IMR-90 (cell line): ENCODE measurements at regions not wholly inside any gene's neighbourhood (a gene's known extent, or its start where the extent isn't known, plus 50 kb on each side); places are given as distances from the start of the nearest gene placed in this dataset.

Experiments
- ATAC-seq: fragments of 200-7000 bp; cut with Tn5 transposase; 2 replicates; pipeline ENCODE4 v1.9.1; 2020; ENCODE audit warnings: low read depth, mild to moderate bottlenecking, moderate library complexity
- BruUV-seq: library from RNA; stranded (reverse); fragments of 400-500 nt; replicated peaks from 2 replicates; lab custom pipeline; 2021; lab: Mats Ljungman, UMichigan
- CTCF ChIA-PET: fragments of 300-600 bp; formaldehyde crosslinking; extraction: SDS; loops from one replicate; lab custom pipeline; 2021; ENCODE audit warnings: antibody characterized with exemption; lab: Yijun Ruan, JAX
- POLR2A ChIA-PET: fragments of 300-600 bp; sonication (Branson Sonifier 250); formaldehyde crosslinking; loops from one replicate; lab custom pipeline; 2022; ENCODE audit warnings: antibody characterized with exemption; ENCODE audit not compliant: unreplicated experiment; lab: Charles Lee
- DNase-seq: peaks from one replicate; pipeline ENCODE4 v3.0.0; 2013
- H2AFZ ChIP-seq: replicated peaks from 2 replicates; pipeline ENCODE3; 2013; ENCODE audit warnings: low read length, mild to moderate bottlenecking; ENCODE audit not compliant: poor library complexity
- H2AK5ac ChIP-seq: 2 replicates; pipeline ENCODE4 v1.6.1; 2013; ENCODE audit warnings: low read depth, low read length, inconsistent platforms
- H2AK9ac ChIP-seq: replicated peaks from 2 replicates; pipeline ENCODE3; 2013; ENCODE audit warnings: mild to moderate bottlenecking, low read depth, low read length, moderate library complexity; ENCODE audit not compliant: poor library complexity
- H2BK120ac ChIP-seq: 2 replicates; pipeline ENCODE4 v1.6.1; 2013; ENCODE audit warnings: low read depth, low read length, inconsistent platforms
- H2BK15ac ChIP-seq: 3 replicates; pipeline ENCODE4 v1.6.1; 2013; ENCODE audit warnings: low read depth, low read length, inconsistent platforms
- H2BK20ac ChIP-seq: 2 replicates; pipeline ENCODE4 v1.6.1; 2013; ENCODE audit warnings: low read depth, mild to moderate bottlenecking, inconsistent platforms, low read length, moderate library complexity
- H2BK5ac ChIP-seq: 2 replicates; pipeline ENCODE4 v1.6.1; 2013; ENCODE audit warnings: mild to moderate bottlenecking, low read depth, low read length, inconsistent platforms; ENCODE audit not compliant: poor library complexity, severe bottlenecking
- H3K14ac ChIP-seq: replicated peaks from 2 replicates; pipeline ENCODE4 v1.6.1; 2013; ENCODE audit warnings: low read depth, low read length, inconsistent platforms
- H3K18ac ChIP-seq: 2 replicates; pipeline ENCODE4 v1.6.1; 2013; ENCODE audit warnings: low read depth, low read length, control low read depth
- H3K23ac ChIP-seq: 2 replicates; pipeline ENCODE4 v1.6.1; 2013; ENCODE audit warnings: low read depth, low read length, inconsistent platforms
- H3K27ac ChIP-seq: 2 replicates; pipeline ENCODE4 v1.5.1; 2013; ENCODE audit warnings: mild to moderate bottlenecking, control low read depth, low read length; ENCODE audit not compliant: insufficient read depth
- H3K27me3 ChIP-seq: 2 replicates; pipeline ENCODE4 v1.6.1; 2013; ENCODE audit warnings: low read length; ENCODE audit not compliant: control insufficient read depth, insufficient read depth
- H3K36me3 ChIP-seq: 2 replicates; pipeline ENCODE4 v1.6.1; 2013; ENCODE audit warnings: low read length, mixed read lengths; ENCODE audit not compliant: control insufficient read depth, insufficient read depth
- H3K4ac ChIP-seq: 2 replicates; pipeline ENCODE4 v1.6.1; 2013; ENCODE audit warnings: low read depth, low read length, inconsistent platforms
- H3K4me1 ChIP-seq: 2 replicates; pipeline ENCODE4 v1.6.1; 2013; ENCODE audit warnings: low read length, mixed read lengths; ENCODE audit not compliant: control insufficient read depth, insufficient read depth
- H3K4me2 ChIP-seq: 2 replicates; pipeline ENCODE4 v1.6.1; 2013; ENCODE audit warnings: low read depth, mild to moderate bottlenecking, control low read depth, low read length, moderate library complexity
- H3K4me3 ChIP-seq: 2 replicates; pipeline ENCODE4 v1.5.1; 2013; ENCODE audit warnings: low read depth, mild to moderate bottlenecking, control low read depth, low read length, moderate library complexity; ENCODE audit not compliant: insufficient read depth
- H3K56ac ChIP-seq: 2 replicates; pipeline ENCODE4 v1.6.1; 2013; ENCODE audit warnings: low read length, inconsistent platforms; ENCODE audit not compliant: insufficient read depth; ENCODE audit errors: extremely low read depth
- H3K79me1 ChIP-seq, 2 experiments: 2 replicates each; pipeline ENCODE4 v1.6.1; 2013; ENCODE audit warnings: low read length in 2 of 2, inconsistent platforms in 1 of 2, low read depth in 1 of 2
- H3K9ac ChIP-seq: 2 replicates; pipeline ENCODE4 v1.6.1; 2013; ENCODE audit warnings: low read depth, low read length, control low read depth
- H3K9me1 ChIP-seq: 2 replicates; pipeline ENCODE4 v1.6.1; 2013; ENCODE audit warnings: low read length, inconsistent platforms; ENCODE audit not compliant: insufficient read depth
- H3K9me3 ChIP-seq: 2 replicates; pipeline ENCODE4 v1.6.1; 2013; ENCODE audit warnings: low read length; ENCODE audit not compliant: control insufficient read depth, insufficient read depth
- H4K20me1 ChIP-seq: 2 replicates; pipeline ENCODE4 v1.6.1; 2013; ENCODE audit warnings: low read length, inconsistent platforms; ENCODE audit not compliant: insufficient read depth
- H4K5ac ChIP-seq: 2 replicates; pipeline ENCODE4 v1.6.1; 2013; ENCODE audit warnings: mild to moderate bottlenecking, low read depth, low read length, control low read depth
- H4K8ac ChIP-seq, 2 experiments: 2 replicates each; pipeline ENCODE4 v1.6.1; 2013; ENCODE audit warnings: low read depth in 2 of 2, low read length in 2 of 2, control low read depth in 1 of 2, inconsistent platforms in 1 of 2
- H4K91ac ChIP-seq: 2 replicates; pipeline ENCODE4 v1.6.1; 2013; ENCODE audit warnings: low read depth, low read length, inconsistent platforms; ENCODE audit not compliant: insufficient read depth
- BHLHE40 ChIP-seq: fragments of 150-350 bp; IDR thresholded peaks from 2 replicates; pipeline ENCODE4 v1.6.1; 2016; ENCODE audit warnings: mild to moderate bottlenecking, low read depth, low read length
- CEBPB ChIP-seq: IDR thresholded peaks from 2 replicates; pipeline ENCODE4 v1.6.1; 2012; ENCODE audit warnings: low read depth, low read length, improper control_type of control experiment
- CHD1 ChIP-seq: IDR thresholded peaks from 2 replicates; pipeline ENCODE4 v1.6.1; 2012; ENCODE audit warnings: low read depth, low read length, improper control_type of control experiment
- FOS ChIP-seq: fragments of 150-350 bp; IDR thresholded peaks from 2 replicates; pipeline ENCODE4 v1.6.1; 2016; ENCODE audit warnings: low read depth, low read length
- MAFK ChIP-seq: IDR thresholded peaks from 2 replicates; pipeline ENCODE4 v1.6.1; 2012; ENCODE audit warnings: low read depth, low read length, improper control_type of control experiment
- MAZ ChIP-seq: IDR thresholded peaks from 2 replicates; pipeline ENCODE4 v1.6.1; 2012; ENCODE audit warnings: low read depth, mild to moderate bottlenecking, low read length, improper control_type of control experiment, moderate library complexity, borderline replicate concordance
- MXI1 ChIP-seq: IDR thresholded peaks from 2 replicates; pipeline ENCODE4 v1.6.1; 2012; ENCODE audit warnings: low read depth, mild to moderate bottlenecking, low read length, moderate library complexity, borderline replicate concordance
- NFE2L2 ChIP-seq: fragments of 150-350 bp; IDR thresholded peaks from 2 replicates; pipeline ENCODE4 v1.6.1; 2016; ENCODE audit warnings: low read depth, mild to moderate bottlenecking, low read length
- POLR2A ChIP-seq: IDR thresholded peaks from 2 replicates; pipeline ENCODE4 v1.6.1; 2012; ENCODE audit warnings: mild to moderate bottlenecking, low read depth, low read length
- RAD21 ChIP-seq: IDR thresholded peaks from 2 replicates; pipeline ENCODE4 v1.6.1; 2012; ENCODE audit warnings: low read length, improper control_type of control experiment
- RCOR1 ChIP-seq: IDR thresholded peaks from 2 replicates; pipeline ENCODE4 v1.6.1; 2012; ENCODE audit warnings: mild to moderate bottlenecking, low read length, improper control_type of control experiment; ENCODE audit not compliant: insufficient replicate concordance
- RFX5 ChIP-seq: IDR thresholded peaks from 2 replicates; pipeline ENCODE4 v1.8.0; 2012; ENCODE audit warnings: low read depth, mild to moderate bottlenecking, low read length, moderate library complexity
- SMC3 ChIP-seq: fragments of 150-350 bp; IDR thresholded peaks from 2 replicates; pipeline ENCODE4 v1.6.1; 2016; ENCODE audit warnings: low read depth, mild to moderate bottlenecking, antibody characterized with exemption, low read length, moderate library complexity
- USF2 ChIP-seq: fragments of 150-350 bp; IDR thresholded peaks from 2 replicates; pipeline ENCODE4 v1.6.1; 2017; ENCODE audit warnings: mild to moderate bottlenecking, antibody characterized with exemption, low read length, low read depth
- WGBS, 2 experiments: methylation state at CpG; one replicate each; pipeline versions ENCODE4 v1.1.5 to v1.1.7; 2013; ENCODE audit warnings: missing lambda C conversion rate in 2 of 2; ENCODE audit not compliant: insufficient read length in 1 of 2; ENCODE audit errors: extremely low coverage in 2 of 2; 5-methylcytosine and 5-hydroxymethylcytosine counted together
- dilution Hi-C: fragments of 300-500 bp; cut with HindIII; formaldehyde crosslinking; loops from one replicate; pipeline ENCODE4 v1.14.3; 2018; ENCODE audit warnings: low sequenced_read_pairs; ENCODE audit not compliant: unreplicated experiment
- in situ Hi-C: fragments of 300-500 bp; cut with MboI; formaldehyde crosslinking; loops from 3 replicates; pipeline ENCODE4 v1.14.3; 2019; ENCODE audit warnings: low sequenced_read_pairs, inconsistent platforms, mixed read lengths
- intact Hi-C: fragments of 100-400 bp; cut with micrococcal nuclease; formaldehyde crosslinking; loops from 2 replicates; pipeline ENCODE4 v1.10.0; 2022
- TF ChIP-seq, protein P1 (sequence below): conservative IDR thresholded peaks from 2 replicates; pipeline ENCODE4 v1.5.1; 2012; ENCODE audit warnings: mild to moderate bottlenecking, low read depth, low read length, improper control_type of control experiment
- TF ChIP-seq, protein P2 (sequence below): fragments of 150-350 bp; IDR thresholded peaks from 2 replicates; pipeline ENCODE4 v1.6.1; 2016; ENCODE audit warnings: low read depth, mild to moderate bottlenecking, low read length, moderate library complexity, borderline replicate concordance

DNA sequence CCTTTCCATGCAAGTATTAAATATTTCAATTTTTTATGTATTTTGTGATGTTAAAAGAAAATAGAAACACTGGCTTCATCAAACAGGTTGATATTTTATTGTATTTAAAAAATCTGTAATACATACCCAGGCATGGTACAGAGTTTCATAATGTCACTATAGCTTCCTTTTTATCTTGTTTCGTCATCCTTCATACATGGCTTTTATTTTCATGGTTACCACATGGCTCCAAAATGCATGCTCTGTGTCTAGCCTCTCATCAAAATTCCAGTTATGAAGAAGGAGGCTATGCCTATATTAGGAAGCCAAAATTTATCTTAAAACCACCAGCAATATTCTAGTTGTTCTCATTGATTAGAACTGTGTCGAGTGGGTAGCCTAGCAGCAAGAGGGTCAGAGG is 464.8 kb downstream of the BTG1 start:
- Histone ChIP-seq H3K4me3 (no peak overlapping the region), H3K4me2 (no peak overlapping the region), H3K9me1 (no peaks in the 10 kb centered on the region), H3K18ac (no peak overlapping the region), H3K23ac (no peak overlapping the region), H4K20me1 (no peaks in the 10 kb centered on the region), H3K27me3 (no peaks in the 10 kb centered on the region), H2AFZ (no peak overlapping the region), H3K4ac (no peak overlapping the region), H3K9ac (no peak overlapping the region), H3K27ac (no peak overlapping the region), H2AK5ac (no peak overlapping the region), H3K14ac (no peak overlapping the region), H3K36me3 (no peaks in the 10 kb centered on the region), H4K8ac (no peak overlapping the region), H2BK5ac (no peak overlapping the region), H3K4me1 (no peaks in the 10 kb centered on the region), H4K91ac (no peak overlapping the region), H3K56ac (no peak overlapping the region), H2BK15ac (no peak overlapping the region), H2BK20ac (no peak overlapping the region), H4K5ac (no peak overlapping the region), H2BK120ac (no peak overlapping the region), H3K9me3 (no peaks in the 10 kb centered on the region), H2AK9ac (no peak overlapping the region), H3K79me1 (no peaks in the 10 kb centered on the region)
- intact Hi-C loops (no loop called here), in situ Hi-C loops (no loop called here), dilution Hi-C loops (no loop called here)
- no peak for DNase-seq
- CTCF ChIA-PET, result no interaction called here
- no peak for TF ChIP-seq POLR2A
- no peak for TF ChIP-seq MAFK
- TF ChIP-seq FOS, result no peak
- no peak for TF ChIP-seq RCOR1
- TF ChIP-seq, protein P1, sequence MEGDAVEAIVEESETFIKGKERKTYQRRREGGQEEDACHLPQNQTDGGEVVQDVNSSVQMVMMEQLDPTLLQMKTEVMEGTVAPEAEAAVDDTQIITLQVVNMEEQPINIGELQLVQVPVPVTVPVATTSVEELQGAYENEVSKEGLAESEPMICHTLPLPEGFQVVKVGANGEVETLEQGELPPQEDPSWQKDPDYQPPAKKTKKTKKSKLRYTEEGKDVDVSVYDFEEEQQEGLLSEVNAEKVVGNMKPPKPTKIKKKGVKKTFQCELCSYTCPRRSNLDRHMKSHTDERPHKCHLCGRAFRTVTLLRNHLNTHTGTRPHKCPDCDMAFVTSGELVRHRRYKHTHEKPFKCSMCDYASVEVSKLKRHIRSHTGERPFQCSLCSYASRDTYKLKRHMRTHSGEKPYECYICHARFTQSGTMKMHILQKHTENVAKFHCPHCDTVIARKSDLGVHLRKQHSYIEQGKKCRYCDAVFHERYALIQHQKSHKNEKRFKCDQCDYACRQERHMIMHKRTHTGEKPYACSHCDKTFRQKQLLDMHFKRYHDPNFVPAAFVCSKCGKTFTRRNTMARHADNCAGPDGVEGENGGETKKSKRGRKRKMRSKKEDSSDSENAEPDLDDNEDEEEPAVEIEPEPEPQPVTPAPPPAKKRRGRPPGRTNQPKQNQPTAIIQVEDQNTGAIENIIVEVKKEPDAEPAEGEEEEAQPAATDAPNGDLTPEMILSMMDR, result no peak
- no peak for TF ChIP-seq RFX5
- no peak for TF ChIP-seq CEBPB
- TF ChIP-seq, protein P2, sequence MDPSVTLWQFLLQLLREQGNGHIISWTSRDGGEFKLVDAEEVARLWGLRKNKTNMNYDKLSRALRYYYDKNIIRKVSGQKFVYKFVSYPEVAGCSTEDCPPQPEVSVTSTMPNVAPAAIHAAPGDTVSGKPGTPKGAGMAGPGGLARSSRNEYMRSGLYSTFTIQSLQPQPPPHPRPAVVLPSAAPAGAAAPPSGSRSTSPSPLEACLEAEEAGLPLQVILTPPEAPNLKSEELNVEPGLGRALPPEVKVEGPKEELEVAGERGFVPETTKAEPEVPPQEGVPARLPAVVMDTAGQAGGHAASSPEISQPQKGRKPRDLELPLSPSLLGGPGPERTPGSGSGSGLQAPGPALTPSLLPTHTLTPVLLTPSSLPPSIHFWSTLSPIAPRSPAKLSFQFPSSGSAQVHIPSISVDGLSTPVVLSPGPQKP, result no peak
- TF ChIP-seq MAZ, result no peak
- no peak for TF ChIP-seq RAD21
- no peak for TF ChIP-seq NFE2L2
- no peak for TF ChIP-seq BHLHE40
- TF ChIP-seq CHD1, result no peak
- no peak for TF ChIP-seq SMC3
- no peak for TF ChIP-seq USF2
- TF ChIP-seq MXI1, result no peak
- no CpG with 5 or more reads among the region's 2 CpGs for WGBS, 2 experiments
- BruUV-seq, result no TSS peak
- POLR2A ChIA-PET, result no interaction called here
- no peak for ATAC-seq
